HTR-8/SVneo (cell line): ENCODE measurements at regions not wholly inside any gene's neighbourhood (a gene's known extent, or its start where the extent isn't known, plus 50 kb on each side); places are given as distances from the start of the nearest gene placed in this dataset.
"Not testable (repeated sequence)": the region's sequence is repeated elsewhere in the genome, so short reads cannot be mapped to it uniquely, and the experiment has no call there.

ENCODE experiments used
- DNase-seq: peaks from one replicate; pipeline ENCODE4 v3.0.0; 2011; ENCODE audit warnings: low spot score, mixed read lengths; ENCODE audit not compliant: insufficient read length
- FAIRE-seq: peaks from 2 replicates; lab custom pipeline; 2011; peaks lifted over from hg19 to GRCh38; lab: Jason Lieb, UNC

- DNase-seq = no peak
- FAIRE-seq = no peak
These were observed 111.7 kb downstream of the PCSK1 start for GRCh38 chr5:96321345-96321744.

DNA sequence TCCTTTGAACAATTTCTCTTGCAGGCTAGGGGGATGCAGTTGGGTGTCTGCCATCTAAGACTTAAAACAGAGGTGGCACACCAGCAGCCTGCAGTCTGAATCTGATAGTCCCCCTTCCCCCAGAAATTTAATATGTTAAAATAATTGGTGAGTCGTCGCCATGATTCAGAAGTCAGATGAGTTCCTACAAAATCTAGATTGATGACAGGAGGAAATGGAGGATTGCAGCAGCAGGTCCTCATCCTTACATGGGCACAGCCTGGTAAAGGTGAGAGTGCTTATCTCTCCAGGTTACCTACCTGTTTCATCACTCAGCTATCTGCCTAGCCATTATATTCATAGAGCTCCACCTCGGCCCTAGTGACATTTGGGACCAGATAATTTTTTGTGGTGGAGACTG, 112.3 kb downstream of the PCSK1 start:
- no peak for DNase-seq

GRCh38 chr5:96319981-96320739, 112.9 kb downstream of the PCSK1 start:
- DNase-seq, FAIRE-seq: not testable (repeated sequence)

More for the DNA sequence above, 112.3 kb downstream of the PCSK1 start:
- FAIRE-seq = no peak

DNA sequence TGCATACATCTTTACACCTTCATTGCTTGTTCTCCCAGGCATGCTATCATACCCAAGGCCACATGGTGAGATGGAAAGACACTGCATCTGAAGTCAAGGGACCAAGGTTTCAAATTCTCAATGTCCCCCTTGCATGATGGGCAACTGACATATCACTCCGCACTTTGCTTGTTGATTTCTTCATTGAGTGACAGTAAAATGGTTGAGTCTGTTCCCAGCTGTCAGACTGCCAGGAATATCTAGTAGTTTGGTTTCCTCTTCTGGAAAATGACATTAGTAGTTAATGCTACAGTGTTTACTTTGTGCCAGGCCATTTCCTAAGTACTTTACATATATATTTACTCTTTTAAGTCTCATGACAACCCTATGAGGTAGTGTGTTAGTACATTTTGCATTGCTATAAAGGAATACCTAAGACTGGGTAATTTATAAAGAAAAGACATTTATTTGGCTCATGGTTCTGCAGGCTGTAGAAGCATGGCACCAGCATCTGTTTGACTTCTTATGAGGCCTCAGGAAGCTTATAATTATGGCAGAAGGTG, 114.4 kb downstream of the PCSK1 start:
- FAIRE-seq = no peak
- no peak for DNase-seq

- DNase-seq (no peak), FAIRE-seq (no peak)
These were observed 115.1 kb downstream of the PCSK1 start for GRCh38 chr5:96317945-96318344.

GRCh38 chr5:96316487-96316886, 116.6 kb downstream of the PCSK1 start:
- FAIRE-seq = no peak
- DNase-seq = no peak

- FAIRE-seq = no peak
These were observed 117.0 kb downstream of the PCSK1 start for GRCh38 chr5:96316017-96316416.

GRCh38 chr5:96315431-96315830, 117.6 kb downstream of the PCSK1 start:
- DNase-seq (no peak), FAIRE-seq (no peak)

More at GRCh38 chr5:96316017-96316416, 117.0 kb downstream of the PCSK1 start:
- no peak for DNase-seq

DNA sequence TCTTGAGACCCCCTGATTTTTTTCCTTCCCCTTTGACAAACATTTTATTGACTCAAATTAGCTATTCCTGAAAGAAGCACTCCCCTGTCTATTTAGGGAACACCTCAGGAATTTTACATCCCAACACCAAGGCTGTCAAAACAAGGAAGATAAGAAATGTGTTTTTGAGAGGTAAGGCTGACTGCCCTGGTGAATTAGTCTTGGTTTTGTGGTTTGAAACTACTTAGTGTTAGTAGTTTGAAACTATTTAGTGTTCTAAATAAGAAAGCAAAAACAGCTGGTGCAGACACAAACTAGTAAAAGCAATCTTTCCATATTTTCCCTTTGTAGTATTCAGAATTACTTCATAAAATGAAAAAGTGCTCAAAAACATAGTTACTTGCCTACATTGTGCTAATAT, 120.7 kb downstream of the PCSK1 start:
- no peak for FAIRE-seq

DNA sequence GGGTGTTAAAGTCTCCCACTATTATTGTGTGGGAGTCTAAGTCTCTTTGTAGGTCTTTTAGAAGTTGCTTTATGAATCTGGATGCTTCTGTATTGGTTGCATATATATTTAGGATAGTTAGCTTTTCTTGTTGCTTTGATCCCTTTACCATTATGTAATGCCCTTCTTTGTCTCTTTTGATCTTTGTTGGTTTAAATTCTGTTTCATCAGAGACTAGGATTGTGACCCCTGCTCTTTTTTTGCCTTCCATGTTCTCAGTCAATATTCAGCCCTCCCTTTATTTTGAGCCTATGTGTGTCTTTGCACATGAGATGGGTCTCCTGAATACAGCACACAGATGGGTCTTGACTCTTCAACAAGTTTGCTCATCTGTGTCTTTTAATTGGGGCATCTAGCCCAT, 126.0 kb downstream of the PCSK1 start:
- not testable (repeated sequence) for FAIRE-seq, DNase-seq

More for the DNA sequence above, 120.7 kb downstream of the PCSK1 start:
- no peak for DNase-seq

GRCh38 chr5:96302174-96302738, 130.8 kb downstream of the PCSK1 start:
- FAIRE-seq (no peak), DNase-seq (no peak)

- DNase-seq = no peak
- no peak for FAIRE-seq
These were observed 132.1 kb downstream of the PCSK1 start for GRCh38 chr5:96300976-96301375.

- no peak for DNase-seq
- no peak for FAIRE-seq
These were observed 135.2 kb downstream of the PCSK1 start for GRCh38 chr5:96297867-96298266.

DNA sequence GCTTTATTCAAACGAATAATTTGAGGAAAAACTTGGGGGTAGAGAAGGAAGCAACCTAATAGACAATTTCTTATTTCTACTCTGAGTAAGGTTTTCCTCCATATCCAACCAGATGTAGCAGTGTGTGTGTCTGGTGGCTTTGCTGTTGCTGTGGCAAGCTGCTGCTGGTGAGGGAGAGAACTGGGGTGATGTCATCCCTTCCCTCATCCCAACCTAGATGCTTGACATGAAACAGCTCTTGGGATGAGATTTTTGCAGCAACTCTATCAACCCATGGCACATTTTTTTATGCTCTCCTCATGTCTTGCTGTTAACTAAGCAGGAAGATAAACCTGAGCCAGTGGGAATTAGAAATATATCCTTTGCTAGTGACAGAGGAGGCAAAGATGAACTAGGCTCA, 135.8 kb downstream of the PCSK1 start:
- DNase-seq = no peak

DNA sequence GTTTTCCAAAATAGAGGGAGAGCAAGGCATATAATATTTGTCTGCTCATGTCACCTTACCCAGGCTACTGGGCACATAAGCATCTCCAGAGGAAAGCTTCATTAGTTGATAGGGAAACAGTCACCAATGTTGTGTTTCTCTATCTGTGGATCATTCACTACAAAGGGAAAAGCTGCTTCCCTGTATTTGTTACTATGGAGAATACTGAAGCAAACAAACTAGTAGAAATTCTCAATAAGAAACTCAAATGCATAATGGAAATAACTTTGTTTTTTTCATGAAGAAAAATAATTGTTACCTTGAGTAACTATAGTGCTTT, 138.2 kb downstream of the PCSK1 start:
- FAIRE-seq = no peak
- DNase-seq = no peak

More for the DNA sequence above, 135.8 kb downstream of the PCSK1 start:
- FAIRE-seq = no peak

GRCh38 chr5:96293966-96294883, 138.8 kb downstream of the PCSK1 start:
- FAIRE-seq (no peak), DNase-seq (no peak)

GRCh38 chr5:96292582-96293247, 140.3 kb downstream of the PCSK1 start:
- FAIRE-seq (no peak), DNase-seq (no peak)

GRCh38 chr5:96289287-96289686, 143.8 kb downstream of the PCSK1 start:
- FAIRE-seq, DNase-seq: not testable (repeated sequence)

DNA sequence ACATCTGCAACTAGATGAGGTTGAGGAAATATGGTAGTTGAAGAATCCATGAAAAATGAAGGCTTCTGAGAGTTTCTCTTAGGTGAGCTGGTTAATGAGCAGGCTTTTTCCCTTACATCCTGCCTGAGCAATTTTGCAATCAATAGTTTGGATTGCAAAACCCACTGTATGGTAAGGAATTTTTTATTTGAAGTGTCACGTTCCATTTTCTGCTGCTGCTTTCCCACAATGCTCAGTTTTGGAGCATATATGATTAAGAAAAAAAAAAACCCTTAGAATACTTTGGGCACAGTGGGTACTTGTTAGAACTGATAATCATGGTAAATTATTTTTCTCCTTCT, 144.2 kb downstream of the PCSK1 start:
- FAIRE-seq (no peak), DNase-seq (no peak)

DNA sequence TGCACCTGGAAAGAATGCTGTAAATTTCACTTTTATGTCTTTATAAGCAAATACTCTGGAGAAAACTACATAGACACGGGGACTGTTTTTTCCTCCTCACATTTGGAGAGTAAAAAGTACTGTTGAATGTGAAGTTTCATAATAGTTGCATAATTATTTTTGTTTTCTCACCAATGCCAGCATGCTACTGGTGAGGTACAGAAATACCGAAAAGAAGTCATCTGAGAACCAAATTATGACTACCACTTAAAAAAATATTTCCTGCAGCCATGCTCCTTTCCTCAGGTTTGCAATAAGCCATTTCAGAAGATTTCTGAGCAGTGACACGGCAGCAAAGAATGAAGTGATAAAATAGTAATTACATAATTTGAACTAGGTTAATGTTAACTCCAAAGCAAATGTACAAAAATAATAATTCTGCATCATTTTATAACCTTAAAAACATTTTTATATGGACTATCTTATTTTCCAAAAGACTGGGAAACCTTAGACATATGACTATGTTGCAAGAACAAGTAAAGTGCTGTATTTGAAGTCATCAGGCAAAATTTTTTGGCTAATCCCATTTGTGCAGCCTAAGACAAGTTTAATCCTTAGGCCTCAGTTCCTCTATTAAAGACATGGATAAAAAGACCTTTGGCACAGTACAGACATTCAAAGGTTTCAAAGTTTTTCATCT, 144.7 kb downstream of the PCSK1 start:
- DNase-seq (no peak), FAIRE-seq (no peak)
